ENCODE measurements at regions not wholly inside any gene's neighbourhood (a gene's known extent, or its start where the extent isn't known, plus 50 kb on each side); places are given as distances from the start of the nearest gene placed in this dataset.

DNA sequence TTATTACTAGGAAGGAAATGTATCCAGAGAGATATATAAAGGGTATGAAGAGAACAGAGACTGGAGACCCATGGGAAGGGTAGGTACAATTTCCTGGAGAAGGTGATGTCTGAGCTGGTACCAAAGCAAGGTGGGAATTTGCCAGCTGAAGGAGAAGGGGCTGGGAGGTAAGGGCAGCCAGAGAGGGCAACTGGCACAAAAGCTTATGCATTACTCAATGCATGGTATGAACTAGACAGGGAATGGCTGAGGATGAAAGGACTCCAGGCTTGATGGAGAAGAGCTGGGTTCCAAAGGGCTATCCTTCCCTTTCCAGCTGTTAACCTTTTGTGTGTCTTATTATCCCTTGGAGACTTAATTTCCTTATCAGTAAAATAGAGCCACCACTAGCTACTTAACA, 113.6 kb upstream of the GADD45A start:
- Histone ChIP-seq H3K9me3 (ENCODE audit: insufficient read depth in 2 of 2, low read depth in 1 of 2, low read length in 1 of 2) (no peaks in the 10 kb centered on the region), H3K23ac (ENCODE audit: insufficient read length) (no peak overlapping the region), H3K27me3 (replicated peaks in 1 of 4; ENCODE audit: control insufficient read depth in 3 of 4, extremely low read depth in 1 of 4, insufficient read depth in 3 of 4, low read length in 3 of 4) (no peaks in the 10 kb centered on the region), H3K18ac (ENCODE audit: extremely low read depth, low read length) (no peak overlapping the region), H3K79me1 (ENCODE audit: low read depth, low read length) (no peaks in the 10 kb centered on the region), H3K9ac (replicated peaks in 1 of 4; ENCODE audit: extremely low read depth in 1 of 4, low read depth in 3 of 4, low read length in 3 of 4) (no peak overlapping the region), H4K20me1 (replicated peaks in 1 of 2; ENCODE audit: control insufficient read depth in 1 of 2, insufficient read depth in 2 of 2, low read length in 2 of 2) (no peaks in the 10 kb centered on the region), H2AFZ (ENCODE audit: low read length) (no peak overlapping the region), H2BK12ac (ENCODE audit: low read depth, low read length) (no peak overlapping the region), H3K27ac (ENCODE audit: low read depth, low read length) (no peak overlapping the region), H3K56ac (replicated peaks; ENCODE audit: insufficient read length, low read depth, low read length) (no peak overlapping the region), H2BK15ac (ENCODE audit: low read length) (no peak overlapping the region), H2BK120ac (replicated peaks; ENCODE audit: low read depth, low read length) (no peak overlapping the region), H3K4me1 (replicated peaks in 1 of 4; ENCODE audit: control insufficient read depth in 3 of 4, insufficient read depth in 4 of 4, low read length in 3 of 4) (no peaks in the 10 kb centered on the region), H4K91ac (replicated peaks; ENCODE audit: insufficient read length, low read length) (no peak overlapping the region), H4K8ac (ENCODE audit: extremely low read depth, insufficient read depth, low read length) (no peak overlapping the region), H3K36me3 (ENCODE audit: control insufficient read depth in 2 of 4, insufficient read depth in 4 of 4, low read length in 3 of 4) (no peaks in the 10 kb centered on the region), H4K5ac (ENCODE audit: insufficient read length, low read depth, low read length) (no peak overlapping the region), H2AK5ac (ENCODE audit: low read depth, low read length) (no peak overlapping the region), H3K4ac (replicated peaks; ENCODE audit: insufficient read length, low read depth, low read length) (no peak overlapping the region), H3K23me2 (ENCODE audit: low read depth, low read length) (no peaks in the 10 kb centered on the region), H3K4me3 (ENCODE audit: extremely low read depth in 1 of 4, insufficient read depth in 2 of 4, low read depth in 3 of 4, low read length in 4 of 4) (no peak overlapping the region), H2BK5ac (ENCODE audit: low read depth, low read length) (no peak overlapping the region), H2BK20ac (ENCODE audit: low read length) (no peak overlapping the region), H3K4me2 (ENCODE audit: insufficient read depth in 1 of 2, low read depth in 2 of 2, low read length in 2 of 2) (no peak overlapping the region), H3K14ac (ENCODE audit: insufficient read length) (no peak overlapping the region), H3K79me2 (ENCODE audit: control insufficient read depth in 1 of 2, insufficient read depth in 2 of 2, low read length in 2 of 2) (no peaks in the 10 kb centered on the region)
- POLR2A ChIA-PET (ENCODE audit: partially characterized antibody): interaction anchor here (0.5 kb wide), 1 partner anchor 115 kb away, joined by 6 read pairs; no protein-coding TSS in a partner anchor
- DNase-seq (ENCODE audit: low read depth in 1 of 2, low spot score in 2 of 2) (no peak), FAIRE-seq (no peak)
- TF ChIP-seq POU5F1 (IDR thresholded peaks at IDR 0.05; ENCODE audit: low read depth, low read length) (no peak), YY1 (IDR thresholded peaks at IDR 0.05; ENCODE audit: low read depth, low read length) (no peak), NRF1 (IDR thresholded peaks at IDR 0.05; ENCODE audit: low read depth, low read length) (no peak), POLR2AphosphoS5 (IDR thresholded peaks at IDR 0.05; ENCODE audit: low read depth, low read length) (no peak), EGR1 (IDR thresholded peaks at IDR 0.05; ENCODE audit: borderline replicate concordance, low read depth, low read length) (no peak), POLR2A (IDR thresholded peaks at IDR 0.05; ENCODE audit: control extremely low read depth in 1 of 2, low read depth in 2 of 2, low read length in 2 of 2) (no peak), SP4 (IDR thresholded peaks at IDR 0.05; ENCODE audit: low read length) (no peak), CBX8 (IDR thresholded peaks at IDR 0.05; ENCODE audit: borderline replicate concordance, low read depth, low read length) (no peak), RBBP5 (IDR thresholded peaks at IDR 0.05; ENCODE audit: borderline replicate concordance, low read depth, low read length) (no peak), KDM5A (IDR thresholded peaks at IDR 0.05; ENCODE audit: low read length) (no peak), MAFK (IDR thresholded peaks at IDR 0.05; ENCODE audit: low read depth, low read length) (no peak), SUZ12 (IDR thresholded peaks at IDR 0.05; ENCODE audit: low read length) (no peak), EP300 (IDR thresholded peaks at IDR 0.05; ENCODE audit: borderline replicate concordance in 1 of 2, low read depth in 2 of 2, low read length in 2 of 2) (no peak), SIN3A (conservative IDR thresholded peaks at IDR 0.05 in 1 of 2, IDR thresholded peaks at IDR 0.05 in 1 of 2; ENCODE audit: low read depth in 1 of 2, low read length in 2 of 2) (no peak)
- TF ChIP-seq, protein P1, sequence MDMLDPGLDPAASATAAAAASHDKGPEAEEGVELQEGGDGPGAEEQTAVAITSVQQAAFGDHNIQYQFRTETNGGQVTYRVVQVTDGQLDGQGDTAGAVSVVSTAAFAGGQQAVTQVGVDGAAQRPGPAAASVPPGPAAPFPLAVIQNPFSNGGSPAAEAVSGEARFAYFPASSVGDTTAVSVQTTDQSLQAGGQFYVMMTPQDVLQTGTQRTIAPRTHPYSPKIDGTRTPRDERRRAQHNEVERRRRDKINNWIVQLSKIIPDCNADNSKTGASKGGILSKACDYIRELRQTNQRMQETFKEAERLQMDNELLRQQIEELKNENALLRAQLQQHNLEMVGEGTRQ (IDR thresholded peaks at IDR 0.05; ENCODE audit: low read length): no peak
- CTCF ChIA-PET (ENCODE audit: partially characterized antibody): interaction anchor here (1.1 to 7.2 kb wide), 9 partner anchors 9 to 198 kb away, joined by 3 to 107 read pairs (median 6); no protein-coding TSS in a partner anchor

Measured in H1 (cell line).